NB4 (cell line): ENCODE measurements at regions not wholly inside any gene's neighbourhood (a gene's known extent, or its start where the extent isn't known, plus 50 kb on each side); places are given as distances from the start of the nearest gene placed in this dataset.

ENCODE experiments used
- MYC ChIP-seq: IDR thresholded peaks from 2 replicates; pipeline ENCODE4 v1.6.1; 2011; ENCODE audit warnings: low read depth, low read length
- POLR2A ChIP-seq: IDR thresholded peaks from 2 replicates; pipeline ENCODE4 v1.6.1; 2011; ENCODE audit warnings: mild to moderate bottlenecking; ENCODE audit not compliant: insufficient read length; ENCODE audit errors: extremely low read depth
- TF ChIP-seq, protein P1 (sequence below): IDR thresholded peaks from one replicate; pipeline ENCODE4 v1.5.1; 2012; ENCODE audit warnings: low read depth, low read length
- TF ChIP-seq, protein P2 (sequence below): IDR thresholded peaks from 2 replicates; pipeline ENCODE4 v1.6.1; 2011; ENCODE audit warnings: low read depth, low read length

DNA sequence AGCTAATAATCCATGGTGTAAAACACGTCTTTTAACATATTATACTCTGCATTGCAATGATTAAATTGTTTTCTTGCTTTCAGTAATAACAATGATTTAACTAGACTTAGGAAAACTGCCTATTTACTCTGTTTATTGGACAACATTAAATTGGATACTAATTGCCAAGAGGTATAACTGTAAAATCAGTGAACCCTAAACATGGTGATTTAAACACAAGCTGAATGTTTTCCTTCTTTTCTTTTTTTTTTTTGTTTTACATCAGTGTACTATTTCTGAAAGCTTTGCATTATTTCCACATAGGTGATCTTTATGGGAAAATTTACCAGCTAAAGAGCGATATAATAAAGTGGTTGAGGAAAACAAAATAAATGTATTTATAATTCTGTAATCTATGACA, 276.7 kb downstream of the PCDH7 start:
- TF ChIP-seq, protein P1, sequence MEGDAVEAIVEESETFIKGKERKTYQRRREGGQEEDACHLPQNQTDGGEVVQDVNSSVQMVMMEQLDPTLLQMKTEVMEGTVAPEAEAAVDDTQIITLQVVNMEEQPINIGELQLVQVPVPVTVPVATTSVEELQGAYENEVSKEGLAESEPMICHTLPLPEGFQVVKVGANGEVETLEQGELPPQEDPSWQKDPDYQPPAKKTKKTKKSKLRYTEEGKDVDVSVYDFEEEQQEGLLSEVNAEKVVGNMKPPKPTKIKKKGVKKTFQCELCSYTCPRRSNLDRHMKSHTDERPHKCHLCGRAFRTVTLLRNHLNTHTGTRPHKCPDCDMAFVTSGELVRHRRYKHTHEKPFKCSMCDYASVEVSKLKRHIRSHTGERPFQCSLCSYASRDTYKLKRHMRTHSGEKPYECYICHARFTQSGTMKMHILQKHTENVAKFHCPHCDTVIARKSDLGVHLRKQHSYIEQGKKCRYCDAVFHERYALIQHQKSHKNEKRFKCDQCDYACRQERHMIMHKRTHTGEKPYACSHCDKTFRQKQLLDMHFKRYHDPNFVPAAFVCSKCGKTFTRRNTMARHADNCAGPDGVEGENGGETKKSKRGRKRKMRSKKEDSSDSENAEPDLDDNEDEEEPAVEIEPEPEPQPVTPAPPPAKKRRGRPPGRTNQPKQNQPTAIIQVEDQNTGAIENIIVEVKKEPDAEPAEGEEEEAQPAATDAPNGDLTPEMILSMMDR, result no peak
- no peak for TF ChIP-seq POLR2A
- TF ChIP-seq, protein P2, sequence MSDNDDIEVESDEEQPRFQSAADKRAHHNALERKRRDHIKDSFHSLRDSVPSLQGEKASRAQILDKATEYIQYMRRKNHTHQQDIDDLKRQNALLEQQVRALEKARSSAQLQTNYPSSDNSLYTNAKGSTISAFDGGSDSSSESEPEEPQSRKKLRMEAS, result no peak
- no peak for TF ChIP-seq MYC
